ENCODE measurements at regions not wholly inside any gene's neighbourhood (a gene's known extent, or its start where the extent isn't known, plus 50 kb on each side); places are given as distances from the start of the nearest gene placed in this dataset.

DNA sequence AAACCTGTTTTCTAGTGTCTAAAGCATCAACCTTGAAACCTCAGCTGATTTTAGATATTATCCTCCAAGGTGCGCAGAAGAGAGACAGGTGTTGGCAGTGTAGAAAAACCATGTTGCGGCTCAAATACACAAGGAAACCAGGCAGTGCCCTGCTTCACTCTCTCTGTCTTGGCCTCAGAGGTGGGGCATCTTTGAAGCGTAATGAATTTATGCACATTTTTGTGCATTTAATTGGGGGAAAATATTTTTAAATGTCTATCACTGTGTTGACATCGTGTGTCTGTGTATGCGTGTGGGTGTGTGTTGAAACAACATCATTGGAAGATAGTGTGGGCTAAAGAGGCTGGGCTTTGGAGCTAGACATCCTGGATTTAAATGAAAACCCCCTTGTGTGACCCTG is 334.0 kb upstream of the CHD6 start:
- DNase-seq (ENCODE audit: low read depth in 2 of 2, low spot score in 1 of 2): no peak

- DNase-seq (ENCODE audit: low read depth in 2 of 2, low spot score in 1 of 2): no peak
These were observed 333.4 kb upstream of the CHD6 start for GRCh38 chr20:41951615-41952014.

GRCh38 chr20:41939659-41940058 is 321.5 kb upstream of the CHD6 start:
- no peak for DNase-seq (ENCODE audit: low read depth in 2 of 2, low spot score in 1 of 2)

DNA sequence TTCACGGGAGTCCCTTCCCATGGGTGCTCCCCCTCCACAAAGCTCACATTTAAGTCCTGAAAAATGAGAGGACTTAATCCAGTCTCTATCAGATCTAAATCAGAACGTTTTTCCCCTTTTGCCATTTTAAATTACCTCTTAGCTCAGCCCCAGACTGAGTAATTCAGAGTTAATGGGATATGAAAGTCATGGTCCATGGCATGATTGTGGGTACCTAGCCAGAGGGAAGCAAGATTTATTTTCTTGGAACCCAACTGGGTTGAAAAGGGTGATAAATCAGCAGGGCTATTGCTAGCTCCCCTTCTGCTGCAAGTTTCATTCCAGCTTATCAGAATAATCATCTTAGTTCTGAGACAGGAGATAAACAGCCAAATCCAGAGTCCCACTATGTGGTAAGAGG is 320.2 kb upstream of the CHD6 start:
- no peak for DNase-seq (ENCODE audit: low read depth in 2 of 2, low spot score in 1 of 2)

- DNase-seq (ENCODE audit: low read depth in 2 of 2, low spot score in 1 of 2): no peak
These were observed 317.1 kb upstream of the CHD6 start for GRCh38 chr20:41935259-41935791.

- DNase-seq (ENCODE audit: low read depth in 2 of 2, low spot score in 1 of 2): no peak
These were observed 314.3 kb upstream of the CHD6 start for GRCh38 chr20:41932431-41932830.

- DNase-seq (ENCODE audit: low read depth in 2 of 2, low spot score in 1 of 2): no peak
These were observed 309.5 kb upstream of the CHD6 start for GRCh38 chr20:41927655-41928054.

DNA sequence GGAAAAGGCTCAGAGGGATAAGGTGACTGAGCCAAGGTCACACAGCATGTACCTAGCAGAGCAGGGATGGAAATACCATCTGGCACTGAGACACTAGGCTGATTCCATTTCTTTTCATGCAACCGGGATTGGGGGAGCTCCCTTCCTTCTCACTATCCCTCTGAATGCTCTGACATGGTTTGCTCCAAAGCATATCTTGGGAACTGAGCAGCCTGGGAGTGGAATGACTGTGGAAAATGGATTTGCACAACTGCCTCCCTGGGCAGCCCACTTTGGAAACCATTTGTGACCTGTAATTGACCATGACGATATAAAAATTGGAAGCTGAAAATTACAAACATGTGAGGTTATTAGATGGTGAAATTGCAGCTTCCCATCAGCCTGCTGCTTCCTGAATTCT is 309.0 kb upstream of the CHD6 start:
- no peak for DNase-seq (ENCODE audit: low read depth in 2 of 2, low spot score in 1 of 2)

DNA sequence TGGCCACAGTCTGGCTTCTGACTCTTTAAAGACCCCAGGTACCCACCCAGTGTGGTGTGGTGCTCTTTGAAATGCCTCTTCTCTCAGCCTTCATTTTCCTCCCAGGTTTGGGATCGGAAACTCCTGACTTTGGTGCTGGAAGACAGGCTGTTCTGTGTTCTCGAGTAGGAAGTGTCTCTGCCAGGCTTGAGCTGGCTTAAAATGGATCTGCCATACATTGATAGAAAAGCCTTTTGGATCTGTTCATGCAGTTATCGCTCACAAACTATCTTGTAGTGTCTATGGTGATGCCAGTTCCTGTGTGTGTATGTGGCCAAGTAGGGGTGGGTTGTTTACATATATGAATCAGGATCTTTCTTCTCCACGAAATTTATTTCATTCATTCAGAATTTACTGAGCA is 307.3 kb upstream of the CHD6 start:
- DNase-seq (ENCODE audit: low read depth in 2 of 2, low spot score in 1 of 2): no peak

GRCh38 chr20:41923624-41924023 is 305.4 kb upstream of the CHD6 start:
- no peak for DNase-seq (ENCODE audit: low read depth in 2 of 2, low spot score in 1 of 2)

DNA sequence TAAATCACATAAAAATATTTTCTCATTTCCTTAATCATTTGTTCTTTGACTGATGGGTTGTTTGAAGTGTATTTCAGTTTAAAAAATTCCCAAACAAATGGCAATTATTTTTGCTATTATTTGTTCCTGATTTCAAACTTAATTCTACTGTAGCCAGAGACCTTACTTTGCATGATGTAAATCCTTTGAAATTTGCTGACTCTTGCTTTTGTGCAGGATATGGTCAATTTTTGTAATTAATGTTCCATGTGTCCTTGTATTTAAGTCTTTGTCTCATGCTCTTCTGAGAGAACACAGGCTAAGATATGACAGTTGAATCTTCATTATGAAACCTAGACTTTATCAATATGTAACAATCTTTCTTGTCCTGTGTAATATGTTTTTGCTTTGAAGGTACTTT is 295.0 kb upstream of the CHD6 start:
- no peak for DNase-seq (ENCODE audit: low read depth in 2 of 2, low spot score in 1 of 2)

DNA sequence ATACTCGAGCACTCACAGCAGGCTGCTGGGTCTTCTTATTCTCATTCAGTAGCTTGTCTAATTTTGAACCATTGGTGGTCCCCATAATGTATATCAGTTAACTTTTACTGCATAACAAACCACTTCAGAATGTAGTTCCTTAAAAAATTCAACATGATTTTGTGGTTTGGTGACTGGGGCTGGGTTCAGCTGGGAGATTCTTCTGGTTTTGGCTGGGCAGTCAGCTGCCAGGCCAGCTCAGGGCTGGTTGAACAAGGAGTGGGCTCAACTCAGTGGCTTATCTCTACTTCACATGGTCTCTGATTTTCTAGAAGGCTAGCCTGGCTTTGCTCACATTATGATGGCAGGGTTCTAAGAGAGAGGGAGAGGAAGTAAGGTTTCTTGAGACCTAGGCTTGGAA is 292.4 kb upstream of the CHD6 start:
- no peak for DNase-seq (ENCODE audit: low read depth in 2 of 2, low spot score in 1 of 2)

DNA sequence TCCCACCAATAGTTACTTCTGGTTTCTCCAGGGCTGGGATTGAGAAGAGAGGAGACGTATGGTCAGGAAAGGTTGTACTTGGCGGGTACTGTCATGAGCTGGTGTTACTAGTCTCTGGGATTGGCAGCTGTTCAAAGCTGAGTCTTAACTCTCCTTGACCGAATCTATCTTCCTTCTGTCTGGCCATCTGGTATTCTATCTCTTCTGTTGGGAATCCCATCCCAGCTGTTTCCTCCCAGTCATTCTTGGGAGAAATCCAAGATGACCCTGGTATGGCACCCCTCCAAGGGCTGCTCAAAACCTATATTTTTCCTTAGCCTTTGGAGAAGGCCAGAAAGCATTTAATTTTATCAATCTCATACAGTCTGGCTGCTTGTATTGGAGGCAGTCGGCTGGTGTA is 287.0 kb upstream of the CHD6 start:
- no peak for DNase-seq (ENCODE audit: low read depth in 2 of 2, low spot score in 1 of 2)

- no peak for DNase-seq (ENCODE audit: low read depth in 2 of 2, low spot score in 1 of 2)
These were observed 285.4 kb upstream of the CHD6 start for GRCh38 chr20:41903586-41903985.

DNA sequence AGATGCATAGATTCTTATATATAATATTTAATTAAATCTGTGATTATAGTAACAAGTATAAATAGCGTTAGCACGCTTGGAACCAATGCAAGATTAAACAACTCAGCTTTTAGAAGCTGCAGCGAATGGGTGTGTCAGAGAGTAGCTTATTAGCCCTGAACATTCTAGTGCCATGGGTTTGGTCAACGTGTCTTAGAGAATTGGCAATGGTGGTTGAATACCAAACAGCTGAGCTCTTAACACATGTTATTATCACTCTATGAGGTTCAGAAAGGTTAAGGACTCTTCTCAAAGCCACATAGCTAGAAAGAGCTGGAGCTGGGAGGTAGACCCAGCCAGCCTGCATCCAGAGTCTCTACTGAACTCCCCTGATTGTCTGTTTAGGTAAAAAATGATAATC is 284.2 kb upstream of the CHD6 start:
- no peak for DNase-seq (ENCODE audit: low read depth in 2 of 2, low spot score in 1 of 2)

- no peak for DNase-seq (ENCODE audit: low read depth in 2 of 2, low spot score in 1 of 2)
These were observed 282.1 kb upstream of the CHD6 start for GRCh38 chr20:41900201-41900691.

DNA sequence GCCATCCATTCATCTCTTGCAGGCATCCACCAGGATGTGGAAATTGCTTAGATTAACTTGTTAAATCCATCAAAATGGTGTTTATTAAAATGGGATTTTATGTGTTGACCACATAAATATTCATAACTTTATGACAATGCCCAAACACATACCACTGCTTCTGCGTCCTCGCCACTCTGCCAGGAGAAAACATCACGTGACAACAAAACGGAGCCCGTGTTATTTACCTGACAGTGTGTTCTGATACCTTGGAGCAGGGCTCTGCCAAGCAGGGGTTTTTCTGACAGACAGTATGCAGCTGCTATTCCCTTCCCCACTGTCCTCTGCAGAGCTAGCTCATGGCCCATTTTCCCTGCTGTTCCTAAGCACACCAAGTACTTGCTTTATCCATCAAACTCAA is 279.5 kb upstream of the CHD6 start:
- DNase-seq (ENCODE audit: low read depth in 2 of 2, low spot score in 1 of 2): no peak

- DNase-seq (ENCODE audit: low read depth in 2 of 2, low spot score in 1 of 2): no peak
These were observed 277.3 kb upstream of the CHD6 start for GRCh38 chr20:41895241-41896032.

GRCh38 chr20:41894255-41894963 is 276.2 kb upstream of the CHD6 start:
- DNase-seq (ENCODE audit: low read depth in 2 of 2, low spot score in 1 of 2): no peak

GRCh38 chr20:41892031-41892430 is 273.9 kb upstream of the CHD6 start:
- DNase-seq (ENCODE audit: low read depth in 2 of 2, low spot score in 1 of 2): no peak

GRCh38 chr20:41889844-41890224 is 271.7 kb upstream of the CHD6 start:
- no peak for DNase-seq (ENCODE audit: low read depth in 2 of 2, low spot score in 1 of 2)

DNA sequence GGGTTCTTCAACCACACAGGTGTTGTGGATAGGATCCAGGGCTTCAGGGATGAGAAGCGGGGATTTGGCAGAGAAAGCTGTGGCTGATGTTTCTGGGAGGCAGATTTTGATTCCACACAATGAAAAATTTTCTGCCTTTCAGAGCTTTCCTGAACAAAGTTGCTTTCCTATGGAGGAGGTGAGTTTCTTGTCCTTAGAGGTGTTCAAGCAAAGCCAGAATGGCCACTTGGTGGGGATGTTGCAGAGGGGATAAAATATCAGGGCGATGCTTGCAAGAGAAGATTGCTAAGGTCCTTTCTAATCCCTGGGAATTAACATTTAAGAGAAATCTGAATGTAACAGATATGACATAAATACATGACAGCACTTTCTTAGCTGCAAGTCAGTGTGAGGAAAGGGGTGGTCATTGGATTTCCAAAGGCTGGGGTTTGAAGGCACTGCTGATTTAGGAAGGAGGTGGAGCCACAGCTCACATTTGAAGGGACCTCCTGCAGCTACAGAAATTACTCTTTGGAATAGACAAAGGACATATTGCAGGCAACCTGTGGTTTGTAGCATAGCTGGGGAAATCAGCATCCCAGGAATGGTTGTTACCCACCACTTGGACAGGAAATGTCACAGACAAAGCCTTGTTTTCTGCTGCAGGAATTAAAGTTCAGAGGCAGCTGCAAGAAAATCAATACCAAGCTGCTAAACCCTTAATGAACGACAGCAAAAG is 271.1 kb upstream of the CHD6 start:
- DNase-seq (ENCODE audit: low read depth in 2 of 2, low spot score in 1 of 2): no peak

Measured in stimulated activated CD8-positive, alpha-beta memory T cell treated with anti-CD3 and anti-CD28 coated beads, Interleukin-4, amount 100 ng/mL, for 4 hours (primary cell).